IMR-90 (cell line): ENCODE measurements at regions not wholly inside any gene's neighbourhood (a gene's known extent, or its start where the extent isn't known, plus 50 kb on each side); places are given as distances from the start of the nearest gene placed in this dataset.

Source experiments
- BHLHE40 ChIP-seq: fragments of 150-350 bp; IDR thresholded peaks from 2 replicates; pipeline ENCODE4 v1.6.1; 2016; ENCODE audit warnings: mild to moderate bottlenecking, low read depth, low read length
- CEBPB ChIP-seq: IDR thresholded peaks from 2 replicates; pipeline ENCODE4 v1.6.1; 2012; ENCODE audit warnings: low read depth, low read length, improper control_type of control experiment
- CTCF ChIP-seq: conservative IDR thresholded peaks from 2 replicates; pipeline ENCODE4 v1.5.1; 2012; ENCODE audit warnings: mild to moderate bottlenecking, low read depth, low read length, improper control_type of control experiment
- MAZ ChIP-seq: IDR thresholded peaks from 2 replicates; pipeline ENCODE4 v1.6.1; 2012; ENCODE audit warnings: low read depth, mild to moderate bottlenecking, low read length, improper control_type of control experiment, moderate library complexity, borderline replicate concordance
- MXI1 ChIP-seq: IDR thresholded peaks from 2 replicates; pipeline ENCODE4 v1.6.1; 2012; ENCODE audit warnings: low read depth, mild to moderate bottlenecking, low read length, moderate library complexity, borderline replicate concordance
- POLR2A ChIP-seq: IDR thresholded peaks from 2 replicates; pipeline ENCODE4 v1.6.1; 2012; ENCODE audit warnings: mild to moderate bottlenecking, low read depth, low read length
- RAD21 ChIP-seq: IDR thresholded peaks from 2 replicates; pipeline ENCODE4 v1.6.1; 2012; ENCODE audit warnings: low read length, improper control_type of control experiment
- RCOR1 ChIP-seq: IDR thresholded peaks from 2 replicates; pipeline ENCODE4 v1.6.1; 2012; ENCODE audit warnings: mild to moderate bottlenecking, low read length, improper control_type of control experiment; ENCODE audit not compliant: insufficient replicate concordance
- RFX5 ChIP-seq: IDR thresholded peaks from 2 replicates; pipeline ENCODE4 v1.8.0; 2012; ENCODE audit warnings: low read depth, mild to moderate bottlenecking, low read length, moderate library complexity
- USF2 ChIP-seq: fragments of 150-350 bp; IDR thresholded peaks from 2 replicates; pipeline ENCODE4 v1.6.1; 2017; ENCODE audit warnings: mild to moderate bottlenecking, antibody characterized with exemption, low read length, low read depth

GRCh38 chr1:168974611-168975010 is 131.9 kb upstream of the ATP1B1 start:
- TF ChIP-seq CTCF (no peak), BHLHE40 (no peak), USF2 (no peak), RAD21 (no peak), MXI1 (no peak), POLR2A (no peak), RCOR1 (no peak), RFX5 (no peak), CEBPB (no peak), MAZ (no peak)
